ENCODE measurements at regions not wholly inside any gene's neighbourhood (a gene's known extent, or its start where the extent isn't known, plus 50 kb on each side); places are given as distances from the start of the nearest gene placed in this dataset.

DNA sequence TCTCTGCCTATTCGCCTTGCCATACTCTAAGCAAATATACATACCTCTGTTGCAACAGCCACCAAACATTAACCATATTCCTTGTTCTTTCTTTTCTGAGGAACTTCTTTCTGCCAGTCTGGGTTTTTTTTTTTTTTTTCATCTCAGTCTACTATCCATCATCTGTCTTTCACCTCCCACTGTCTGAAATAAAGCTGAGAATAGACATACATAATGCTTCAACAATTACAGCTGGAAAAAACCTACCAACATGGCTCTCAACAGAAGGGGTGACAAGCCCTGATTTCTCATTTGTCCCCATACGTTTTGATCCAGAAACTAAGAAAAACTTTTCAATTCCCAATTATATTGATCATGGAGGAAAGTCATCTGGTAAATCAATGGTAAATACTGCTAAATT lies 728.8 kb upstream of the POU3F3 start:
- FAIRE-seq (no peak), DNase-seq (ENCODE audit: low spot score) (no peak)

DNA sequence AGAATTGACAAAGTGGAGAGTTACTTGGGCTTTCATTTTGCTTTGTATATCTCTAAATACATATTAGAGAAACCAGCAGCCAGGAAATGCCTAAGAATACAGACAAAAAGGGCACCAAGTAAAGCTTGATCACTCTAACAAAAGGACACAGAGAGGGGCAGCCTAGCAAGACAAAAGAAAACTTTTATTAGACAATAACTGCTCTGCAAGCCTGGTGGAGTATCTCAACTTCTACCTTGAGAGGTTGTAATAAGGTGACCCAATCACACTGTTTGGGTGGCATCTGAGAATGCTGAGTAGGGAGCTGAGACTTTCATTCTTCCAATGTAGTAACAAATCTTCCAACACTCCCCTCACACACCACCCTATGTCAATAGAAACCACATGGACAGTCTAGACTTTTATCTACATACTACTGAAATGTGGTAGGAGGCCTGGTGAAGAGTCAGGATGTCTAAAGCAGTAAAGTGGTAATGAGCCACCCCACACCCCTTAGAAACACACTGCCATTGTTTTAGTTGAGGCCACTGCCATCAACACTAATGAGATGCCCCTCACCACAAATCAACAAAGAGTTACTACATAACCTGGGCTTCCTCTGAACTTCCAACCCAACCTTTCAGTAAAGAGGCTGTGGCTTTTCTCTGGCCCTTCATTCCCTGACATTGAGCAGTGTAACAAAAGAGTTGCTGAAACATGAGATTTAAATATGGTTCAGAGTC lies 726.7 kb upstream of the POU3F3 start:
- FAIRE-seq (no peak), DNase-seq (ENCODE audit: low spot score) (no peak)

DNA sequence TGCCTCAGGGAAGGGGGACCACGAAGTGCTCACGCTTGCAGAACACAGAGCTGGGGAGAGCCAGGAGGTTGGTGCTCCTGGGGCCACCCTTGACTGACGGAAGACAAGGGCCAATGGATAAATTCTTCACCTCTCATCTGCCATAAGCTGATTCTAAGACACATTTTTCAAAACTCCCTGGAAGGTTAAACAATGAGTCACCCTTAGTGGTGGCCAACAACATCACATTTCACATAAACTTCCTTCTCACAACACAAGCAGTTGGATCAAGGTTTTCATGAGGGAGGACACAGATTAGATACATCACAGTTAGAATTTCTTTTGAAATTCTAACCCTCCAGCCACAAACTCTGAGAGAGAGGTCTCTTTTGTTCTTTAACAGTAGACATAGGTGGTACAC lies 713.6 kb upstream of the POU3F3 start:
- peak; percentile 16 for DNase-seq (ENCODE audit: low spot score)
- no peak for FAIRE-seq

DNA sequence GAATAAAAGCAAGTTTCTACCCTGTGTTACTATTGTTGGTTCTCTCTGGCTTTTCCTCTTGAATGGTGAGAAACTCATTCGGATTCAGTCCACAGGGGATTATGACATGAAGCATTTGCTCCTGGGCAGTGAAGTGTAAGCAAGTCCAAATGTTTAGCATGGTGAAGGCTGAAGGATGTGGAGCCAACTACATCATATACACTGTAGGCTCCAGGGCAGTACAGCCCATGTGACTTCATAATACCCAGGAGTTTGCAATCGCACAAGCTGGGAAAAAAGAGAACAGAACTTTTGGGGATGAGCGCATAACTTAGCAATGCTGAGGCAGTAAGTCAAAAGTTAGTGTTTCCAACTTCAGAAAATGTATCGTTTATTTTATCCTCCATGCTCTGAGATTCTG lies 695.7 kb upstream of the POU3F3 start:
- DNase-seq (ENCODE audit: low spot score) = no peak
- FAIRE-seq = no peak

DNA sequence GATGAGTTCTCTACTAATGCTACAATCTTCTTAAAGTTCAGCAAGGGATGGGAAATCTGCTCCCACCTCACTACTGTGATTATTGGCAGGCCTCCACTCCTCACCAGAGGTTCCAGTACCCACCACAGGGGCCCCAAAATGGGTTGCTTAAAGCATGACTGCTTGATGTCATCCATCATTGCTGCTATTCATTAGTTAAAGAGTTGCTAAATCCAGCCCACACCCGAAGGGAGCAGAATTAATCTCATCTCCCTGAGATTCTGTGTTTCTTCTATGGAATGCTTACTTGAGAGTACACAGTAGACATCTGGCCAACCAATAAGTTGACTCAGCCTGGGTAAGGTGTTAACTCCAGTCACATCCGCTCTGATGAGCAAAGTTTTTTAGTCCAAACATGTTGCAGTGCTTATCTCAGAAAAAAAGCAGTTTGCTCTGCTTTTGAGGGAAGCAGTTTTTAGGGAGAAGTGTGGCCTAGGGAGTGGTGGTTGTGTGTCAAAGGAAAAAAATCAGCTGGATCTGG lies 690.2 kb upstream of the POU3F3 start:
- FAIRE-seq = no peak

DNA sequence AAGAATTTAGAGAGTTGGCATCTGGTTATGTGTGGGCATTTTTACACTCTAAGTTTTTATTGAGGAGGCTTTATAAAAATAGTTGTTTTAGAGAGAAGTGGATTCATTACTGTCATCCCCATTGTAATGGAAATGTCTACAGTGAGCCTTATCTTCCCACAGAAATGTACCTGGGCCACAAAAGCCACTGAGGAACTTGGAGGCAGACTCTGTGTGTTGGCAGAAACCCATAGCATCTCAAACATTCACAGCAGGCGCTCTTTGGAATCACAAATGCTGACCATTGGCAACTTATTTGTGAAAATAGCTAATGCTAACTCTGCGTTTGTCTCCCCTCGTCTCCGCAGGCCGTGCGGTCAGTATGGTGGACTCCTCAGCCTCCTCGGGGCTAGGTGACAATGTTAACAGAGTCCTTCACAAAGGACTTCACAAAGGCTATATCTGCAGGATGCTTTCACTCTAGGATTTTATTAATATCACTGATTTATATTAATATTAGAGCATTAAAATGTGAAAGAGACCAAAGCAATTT lies 689.1 kb upstream of the POU3F3 start:
- no peak for DNase-seq (ENCODE audit: low spot score)
- FAIRE-seq = no peak

More for the DNA sequence above, 690.2 kb upstream of the POU3F3 start:
- DNase-seq (ENCODE audit: low spot score) = no peak

DNA sequence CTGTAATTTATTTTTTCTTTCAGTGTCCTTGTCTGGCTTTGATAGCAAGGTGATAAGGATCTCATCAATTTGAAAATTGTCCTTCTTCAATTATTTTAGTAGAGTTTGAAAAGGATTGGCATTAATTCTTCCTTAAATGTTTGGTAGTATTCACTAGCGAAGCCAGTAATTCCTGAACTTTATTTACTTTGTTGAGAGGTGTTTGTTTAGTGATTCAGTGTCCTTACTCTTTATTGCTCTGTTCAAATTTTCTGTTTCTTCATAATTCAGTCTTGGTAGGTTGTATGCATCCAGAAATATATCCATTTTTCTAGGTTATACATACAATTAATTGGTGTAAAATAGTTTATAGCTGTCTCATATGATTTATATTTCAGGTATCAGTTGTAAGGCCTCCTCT lies 676.7 kb upstream of the POU3F3 start:
- FAIRE-seq (no peak), DNase-seq (ENCODE audit: low spot score) (no peak)

DNA sequence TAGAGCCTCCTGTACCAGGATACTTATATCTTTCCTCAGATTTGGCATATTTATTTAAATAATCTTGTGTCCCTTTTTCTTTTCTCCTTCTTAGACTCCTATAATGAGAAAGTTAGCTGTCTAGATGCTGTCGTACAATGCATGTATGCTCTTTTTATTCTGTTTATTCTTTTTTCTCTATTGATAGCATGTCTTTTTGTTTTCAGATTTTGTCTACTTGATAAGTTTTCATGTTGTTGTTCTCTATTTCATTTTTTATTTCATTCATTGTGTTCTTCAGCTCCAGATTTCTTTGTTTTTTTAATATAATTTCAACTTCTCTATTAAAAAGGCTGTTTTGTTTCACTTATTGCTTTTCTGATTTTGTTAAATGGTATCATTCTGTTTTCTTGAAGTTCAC lies 674.3 kb upstream of the POU3F3 start:
- FAIRE-seq (no peak), DNase-seq (ENCODE audit: low spot score) (no peak)

DNA sequence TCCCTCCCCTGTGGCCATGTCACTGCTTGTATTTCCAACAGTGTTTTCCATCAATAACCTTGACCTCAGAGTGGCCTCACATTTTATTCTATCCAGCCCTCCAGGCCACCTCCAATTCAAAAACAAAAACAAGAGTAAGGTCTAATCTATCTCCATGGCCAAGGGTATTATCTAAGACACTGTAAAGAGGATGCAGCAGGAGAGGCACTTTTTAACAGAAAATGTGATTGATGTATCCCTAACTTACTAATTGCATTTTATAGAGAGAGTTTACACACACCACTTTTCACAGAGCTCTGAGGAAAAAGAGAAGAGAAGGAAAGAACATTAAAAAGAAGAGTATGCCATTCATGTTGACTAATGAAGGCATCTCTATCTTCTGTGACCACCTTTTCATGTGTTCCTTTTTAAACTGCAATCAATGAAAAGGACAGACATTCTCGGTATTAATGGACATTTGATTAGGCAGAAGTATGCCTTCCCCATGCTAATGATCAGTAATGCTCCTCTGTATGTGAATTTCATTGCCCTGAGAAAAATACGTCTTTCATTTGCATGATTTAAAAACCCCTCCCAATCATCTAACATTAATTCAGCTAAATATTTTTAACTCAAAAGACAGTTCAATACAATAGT lies 653.3 kb upstream of the POU3F3 start:
- DNase-seq (ENCODE audit: low spot score) (no peak), FAIRE-seq (no peak)

DNA sequence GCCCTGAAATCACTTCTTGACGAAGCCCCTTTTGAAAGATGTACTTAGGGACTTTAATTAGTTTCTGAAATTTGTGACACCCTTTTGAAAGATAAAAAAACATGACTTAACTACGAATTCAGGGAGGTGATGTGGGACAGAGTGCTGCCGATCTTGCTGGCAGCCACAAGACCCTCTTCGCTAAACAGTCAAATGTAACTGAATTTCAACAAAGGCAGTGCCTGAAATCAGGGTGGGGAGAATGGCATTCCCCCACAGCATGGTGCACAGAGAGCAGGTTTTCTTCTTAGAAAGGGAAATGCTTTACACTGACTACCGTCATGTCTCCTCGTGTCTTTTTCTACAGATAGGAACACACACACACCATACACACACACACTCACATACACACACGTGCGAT lies 640.2 kb upstream of the POU3F3 start:
- FAIRE-seq = no peak
- DNase-seq (ENCODE audit: low spot score) = no peak

DNA sequence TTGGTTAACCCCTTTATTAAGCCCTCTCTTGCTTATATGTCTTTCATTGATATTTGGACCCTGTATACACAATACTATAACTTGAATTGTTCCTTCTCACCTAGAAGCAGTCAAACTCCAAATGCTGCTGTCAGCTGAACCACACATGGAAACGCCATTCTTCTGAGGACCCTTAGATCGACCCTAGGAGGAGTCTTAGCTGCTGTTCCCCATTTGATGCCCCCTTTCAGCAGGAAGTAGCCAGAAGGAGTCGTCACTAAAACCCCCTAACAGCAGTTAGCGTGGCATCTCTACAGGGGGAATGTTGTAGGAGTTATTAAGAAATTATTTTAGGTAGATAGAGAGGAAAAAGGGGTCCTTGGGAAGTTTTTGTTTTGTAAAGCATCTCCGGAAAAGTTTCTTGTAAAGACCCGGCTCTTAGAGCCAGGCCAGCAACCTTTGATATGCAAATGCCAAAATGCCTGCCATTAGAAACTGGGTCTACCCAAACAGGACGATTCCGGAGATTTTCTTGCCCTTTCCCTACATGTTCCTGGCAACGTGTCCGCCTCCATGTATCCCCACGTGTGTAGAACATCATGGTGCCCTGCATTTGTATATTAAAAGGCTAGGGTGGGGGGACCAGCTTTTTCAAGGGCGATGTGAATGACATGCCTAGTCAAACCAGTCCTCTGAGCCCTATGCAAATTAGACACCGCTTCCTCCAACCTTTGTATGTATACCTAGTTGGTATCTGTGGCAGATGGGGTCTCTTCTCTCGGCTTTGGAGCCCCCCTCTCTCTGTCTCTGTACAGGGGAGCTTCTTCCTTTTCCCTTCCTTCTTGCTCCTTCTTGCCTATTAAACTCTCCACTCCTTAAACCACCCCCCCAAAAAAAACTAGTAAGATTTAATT lies 638.4 kb upstream of the POU3F3 start:
- DNase-seq (ENCODE audit: low spot score) (no peak), FAIRE-seq (no peak)

DNA sequence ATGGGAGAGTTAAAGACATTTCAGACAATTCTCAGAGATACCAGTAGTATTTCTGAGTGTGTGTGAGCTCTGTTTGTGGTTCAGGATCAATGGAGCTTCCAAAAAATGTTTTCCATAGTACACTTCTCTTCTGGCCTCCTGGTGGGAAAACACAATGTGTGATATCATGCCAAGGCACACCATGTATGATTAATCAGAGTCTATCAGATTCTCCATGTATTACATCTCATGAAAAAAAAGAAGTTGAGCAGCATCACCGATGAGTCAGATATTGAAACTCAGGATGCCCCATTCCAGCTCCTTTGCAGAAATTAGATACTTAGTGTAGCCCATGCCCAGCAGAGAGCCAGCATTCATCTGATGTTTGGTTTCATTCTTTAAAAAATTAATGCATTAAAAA lies 620.3 kb upstream of the POU3F3 start:
- FAIRE-seq = no peak
- DNase-seq (ENCODE audit: low spot score) = no peak

DNA sequence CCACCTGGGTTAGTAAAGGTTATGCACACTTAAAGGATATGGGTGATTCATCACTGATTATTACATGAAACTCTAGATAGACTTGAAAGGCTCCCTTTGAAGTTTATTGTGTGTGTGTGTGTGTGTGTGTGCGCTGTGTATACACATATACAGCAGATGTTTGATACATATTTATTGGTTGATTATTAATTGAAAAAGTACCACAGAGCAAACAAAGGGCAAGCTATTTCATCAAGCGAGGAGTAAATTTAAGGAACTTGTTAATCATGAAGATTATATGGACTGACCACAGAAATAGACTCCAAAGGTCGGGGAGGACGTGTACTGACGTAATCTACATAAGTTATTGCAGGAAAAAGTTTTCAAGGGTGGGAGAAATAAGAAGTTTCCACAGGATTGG lies 617.4 kb upstream of the POU3F3 start:
- DNase-seq (ENCODE audit: low spot score) (no peak), FAIRE-seq (no peak)

DNA sequence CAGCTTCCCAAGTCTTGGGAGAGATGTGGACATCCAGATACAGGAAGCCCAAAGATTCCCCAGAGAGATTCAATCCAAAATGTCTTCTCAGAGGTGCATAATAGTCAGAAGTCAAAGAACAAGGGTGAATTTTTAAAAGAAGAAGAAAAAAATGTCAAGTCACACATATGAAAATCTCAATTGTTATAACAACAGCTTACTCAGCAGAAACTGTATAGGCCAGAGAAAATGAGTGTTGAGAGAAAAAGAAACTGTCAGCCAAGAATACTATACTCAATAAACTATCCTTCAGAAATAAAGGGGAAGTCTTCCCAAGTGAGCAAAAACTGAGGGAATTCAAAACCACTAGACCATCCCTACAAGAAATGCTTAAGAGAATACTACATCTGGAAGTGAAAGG lies 612.9 kb upstream of the POU3F3 start:
- FAIRE-seq (no peak), DNase-seq (ENCODE audit: low spot score) (no peak)

DNA sequence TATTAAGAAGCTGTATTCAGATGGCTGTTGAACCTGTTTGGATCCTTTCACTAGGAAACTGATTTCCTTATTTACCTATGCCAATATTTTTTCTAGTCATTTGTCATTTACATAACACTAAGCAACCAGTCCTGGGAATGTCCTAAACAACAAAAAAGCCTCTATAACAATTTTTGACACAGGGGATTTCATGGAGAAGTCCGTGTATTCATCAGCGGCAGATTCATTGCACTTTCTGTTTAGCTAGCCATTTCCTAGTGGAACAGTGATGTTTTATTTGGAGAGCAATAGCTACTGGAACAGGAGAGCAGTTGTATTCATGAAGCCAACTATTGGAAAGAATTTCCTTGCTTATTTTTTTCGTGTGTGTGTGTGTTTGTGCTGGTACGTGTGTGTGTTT lies 604.3 kb upstream of the POU3F3 start:
- DNase-seq (ENCODE audit: low spot score) = no peak
- FAIRE-seq = no peak

DNA sequence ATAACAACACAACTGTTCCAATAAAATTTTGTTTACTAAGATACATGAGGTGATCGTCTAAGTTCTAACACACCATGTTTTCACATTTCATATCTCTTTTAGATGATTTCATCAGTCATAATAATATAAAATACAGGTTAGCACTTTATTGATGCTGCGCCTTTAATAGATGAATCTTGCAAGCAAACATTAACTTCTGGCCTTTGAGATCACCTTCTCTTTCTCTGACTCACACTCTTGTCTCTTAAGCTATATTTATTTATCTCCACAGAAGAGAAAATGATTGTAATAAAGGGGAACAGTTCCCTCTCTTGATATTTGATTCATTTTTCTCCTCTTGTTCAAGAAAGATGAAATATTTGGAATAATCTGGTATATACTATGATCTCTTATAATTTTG lies 603.3 kb upstream of the POU3F3 start:
- DNase-seq (ENCODE audit: low spot score) = no peak

DNA sequence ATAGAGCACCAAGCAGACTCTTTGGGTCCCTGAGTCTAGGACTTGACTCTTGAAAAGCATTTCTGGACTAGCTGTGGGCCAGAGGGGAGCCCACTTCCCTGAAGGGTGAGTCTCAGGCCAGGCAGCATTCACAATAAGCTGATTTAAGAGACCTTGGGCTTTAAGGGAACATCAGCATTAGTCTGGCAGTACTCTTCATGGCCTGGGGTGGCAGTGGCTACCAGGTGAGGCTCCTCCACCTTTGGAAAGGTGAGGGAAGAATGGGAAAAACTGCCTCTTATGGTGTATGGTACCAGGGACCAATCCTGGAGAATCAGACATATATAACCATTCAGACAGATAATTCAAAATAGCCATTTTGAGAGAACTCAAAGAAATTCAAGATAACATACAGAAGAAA lies 599.9 kb upstream of the POU3F3 start:
- no peak for DNase-seq (ENCODE audit: low spot score)
- no peak for FAIRE-seq

More for the DNA sequence above, 603.3 kb upstream of the POU3F3 start:
- FAIRE-seq = no peak

DNA sequence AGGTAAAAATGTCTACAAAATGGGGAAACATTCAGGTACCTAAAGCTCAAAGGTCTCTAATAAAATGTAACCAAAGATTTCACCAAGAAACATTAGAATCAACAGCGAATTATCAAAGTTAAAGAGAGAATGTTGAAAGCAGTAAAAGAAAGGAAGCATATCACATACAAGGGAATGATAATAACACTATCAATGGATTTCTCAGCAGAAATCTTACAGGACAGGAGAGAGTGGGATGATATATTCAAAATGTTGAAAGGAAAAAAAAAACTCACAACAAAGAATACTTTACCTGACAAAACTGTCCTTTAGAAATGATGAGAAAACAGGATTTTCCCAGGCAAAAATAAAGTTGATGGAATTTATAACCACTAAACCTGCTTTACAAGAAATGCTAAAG lies 591.2 kb upstream of the POU3F3 start:
- FAIRE-seq (no peak), DNase-seq (ENCODE audit: low spot score) (no peak)

DNA sequence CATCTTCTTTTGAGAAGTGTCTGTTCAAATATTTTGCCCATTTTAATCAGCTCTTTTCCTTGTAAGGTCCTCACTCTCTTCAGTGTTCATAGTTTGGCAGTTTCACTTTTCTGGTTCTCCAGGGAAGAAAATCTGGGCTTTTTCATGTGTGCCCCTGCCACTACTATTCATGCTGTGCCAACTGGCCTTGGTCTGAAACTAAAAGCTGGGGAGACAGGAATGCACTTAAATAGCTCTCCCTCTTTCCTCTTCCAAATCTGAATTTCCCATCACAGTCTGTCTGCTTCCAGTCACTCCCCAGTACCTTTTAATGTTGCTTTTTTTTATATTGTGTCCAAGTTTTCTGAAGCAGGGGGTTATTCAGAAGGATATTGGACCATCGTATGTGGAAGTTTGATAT lies 574.3 kb upstream of the POU3F3 start:
- DNase-seq (ENCODE audit: low spot score) (no peak), FAIRE-seq (no peak)

DNA sequence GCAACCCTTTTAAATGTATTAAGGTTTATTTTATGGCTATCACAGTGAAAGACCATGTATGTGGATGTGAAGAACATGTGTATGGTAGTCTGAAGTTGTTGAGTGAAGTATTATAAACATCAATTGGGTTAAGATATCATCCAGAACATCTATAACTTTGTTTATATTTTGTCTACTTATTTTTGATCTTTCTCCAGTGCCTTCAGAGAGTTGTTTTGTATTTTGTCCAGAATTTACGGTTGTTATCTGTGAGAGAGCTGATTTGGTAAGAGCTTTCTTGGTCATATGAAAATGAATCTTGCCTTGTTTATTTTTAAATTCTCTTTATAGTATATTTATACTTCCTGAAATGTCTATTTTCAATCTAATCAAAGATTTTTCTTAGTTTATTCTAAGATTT lies 573.7 kb upstream of the POU3F3 start:
- FAIRE-seq (no peak), DNase-seq (ENCODE audit: low spot score) (no peak)

DNA sequence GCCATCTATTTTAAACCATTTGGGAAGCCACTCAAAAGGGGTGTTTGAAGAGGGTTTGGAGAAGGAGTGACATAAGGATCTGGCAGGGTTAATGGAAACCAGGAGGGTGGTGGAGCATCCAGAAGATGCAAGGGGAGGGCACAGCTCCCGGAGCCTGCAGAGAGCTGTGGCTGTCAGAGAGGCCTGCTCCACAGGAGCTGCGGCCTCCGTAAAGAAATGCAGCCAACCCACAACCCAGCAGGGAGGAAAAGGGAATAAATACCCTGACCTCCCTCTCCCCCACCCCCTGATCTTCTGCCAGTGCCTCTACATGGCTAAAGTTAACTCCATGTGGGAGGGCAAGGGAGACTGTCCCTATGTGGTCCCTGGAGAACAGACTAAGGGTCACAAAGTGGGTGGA lies 567.1 kb upstream of the POU3F3 start:
- DNase-seq (ENCODE audit: low spot score) = no peak
- no peak for FAIRE-seq
